GM13977 (cell line): ENCODE measurements at regions not wholly inside any gene's neighbourhood (a gene's known extent, or its start where the extent isn't known, plus 50 kb on each side); places are given as distances from the start of the nearest gene placed in this dataset.

ENCODE experiments used
- DNase-seq: peaks from one replicate; pipeline ENCODE4 v3.0.0; 2012; ENCODE audit warnings: low spot score
- CTCF ChIP-seq: IDR thresholded peaks from 2 replicates; pipeline ENCODE4 v1.5.1; 2012; ENCODE audit warnings: mild to moderate bottlenecking, control low read depth; ENCODE audit not compliant: insufficient read depth; ENCODE audit errors: extremely low read depth, missing control alignments
- in situ Hi-C: fragments of 300-500 bp; cut with MboI; formaldehyde crosslinking; loops from one replicate; pipeline ENCODE4 v1.12.0; 2022; ENCODE audit warnings: low sequenced_read_pairs, low pct_unique_long_range_greater_than_20kb, mixed read lengths, inconsistent platforms; ENCODE audit not compliant: unreplicated experiment

GRCh38 chrX:25968920-25969319 is 169.2 kb upstream of the MAGEB18 start:
- DNase-seq, result peak; percentile 33
- in situ Hi-C loops, result no loop called here
- peak; percentile 63 for TF ChIP-seq CTCF

GRCh38 chrX:25976683-25977310 is 161.3 kb upstream of the MAGEB18 start:
- TF ChIP-seq CTCF, result no peak
- in situ Hi-C loops, result no loop called here
- DNase-seq, result no peak

GRCh38 chrX:25998687-25999086 is 139.5 kb upstream of the MAGEB18 start:
- no peak for TF ChIP-seq CTCF
- in situ Hi-C loops, result no loop called here
- no peak for DNase-seq

GRCh38 chrX:26007462-26007861 is 130.7 kb upstream of the MAGEB18 start:
- TF ChIP-seq CTCF, result no peak
- DNase-seq, result no peak
- in situ Hi-C loops, result no loop called here

- no peak for DNase-seq
- in situ Hi-C loops, result no loop called here
- TF ChIP-seq CTCF, result no peak
Measured at GRCh38 chrX:26008042-26008441, 130.1 kb upstream of the MAGEB18 start.

- DNase-seq, result no peak
- in situ Hi-C loops, result no loop called here
- no peak for TF ChIP-seq CTCF
Measured at GRCh38 chrX:26008691-26009090, 129.5 kb upstream of the MAGEB18 start.
